OCI-LY7 (cell line): ENCODE measurements at regions not wholly inside any gene's neighbourhood (a gene's known extent, or its start where the extent isn't known, plus 50 kb on each side); places are given as distances from the start of the nearest gene placed in this dataset.

Experiments
- BruUV-seq: library from RNA; stranded (reverse); fragments of 400-500 nt; replicated peaks from 2 replicates; lab custom pipeline; 2021; lab: Mats Ljungman, UMichigan
- CTCF ChIA-PET: fragments of 300-600 bp; sonication (Branson Sonifier 250); formaldehyde crosslinking; loops from one replicate; lab custom pipeline; 2022; ENCODE audit warnings: antibody characterized with exemption; ENCODE audit not compliant: unreplicated experiment; lab: Charles Lee
- POLR2A ChIA-PET: fragments of 300-600 bp; sonication (Branson Sonifier 250); formaldehyde crosslinking; loops from one replicate; lab custom pipeline; 2022; ENCODE audit warnings: antibody characterized with exemption; lab: Charles Lee
- DNase-seq: peaks from one replicate; pipeline ENCODE4 v3.0.0-alpha.2; 2015; ENCODE audit warnings: low spot score
- H2AFZ ChIP-seq: fragments of 200-600 bp; sonication (generic), shearing (Covaris generic); 2 replicates; pipeline ENCODE4 v1.6.1; 2014; ENCODE audit warnings: mild to moderate bottlenecking, antibody characterized with exemption, low read length, moderate library complexity
- H3K27ac ChIP-seq: fragments of 200-600 bp; sonication (generic); 2 replicates; pipeline ENCODE4 v1.5.1; 2014; ENCODE audit warnings: mixed run types, low read depth, mild to moderate bottlenecking, moderate library complexity, low read length, inconsistent platforms; ENCODE audit not compliant: poor library complexity, severe bottlenecking
- H3K36me3 ChIP-seq: fragments of 200-600 bp; sonication (generic); 2 replicates; pipeline ENCODE4 v1.6.1; 2014; ENCODE audit warnings: mild to moderate bottlenecking, antibody characterized with exemption, low read length, moderate library complexity, mixed read lengths; ENCODE audit not compliant: insufficient read depth
- H3K4me1 ChIP-seq: fragments of 200-600 bp; sonication (generic); 2 replicates; pipeline ENCODE4 v1.5.1; 2014; ENCODE audit warnings: mild to moderate bottlenecking, low read length; ENCODE audit not compliant: insufficient read depth, poor library complexity, severe bottlenecking
- H3K4me2 ChIP-seq: fragments of 200-600 bp; sonication (generic); 2 replicates; pipeline ENCODE4 v1.6.1; 2014; ENCODE audit warnings: mild to moderate bottlenecking, low read length
- H3K4me3 ChIP-seq: fragments of 200-600 bp; sonication (generic); 2 replicates; pipeline ENCODE4 v1.5.1; 2014; ENCODE audit warnings: mild to moderate bottlenecking, low read depth, low read length; ENCODE audit not compliant: poor library complexity, severe bottlenecking
- H3K79me2 ChIP-seq: fragments of 200-600 bp; sonication (generic); 2 replicates; pipeline ENCODE4 v1.6.1; 2016; ENCODE audit warnings: low read depth, mild to moderate bottlenecking, low read length, moderate library complexity, mixed read lengths; ENCODE audit not compliant: insufficient read depth
- H3K9me2 ChIP-seq: fragments of 200-600 bp; sonication (generic); 2 replicates; pipeline ENCODE4 v1.6.1; 2016; ENCODE audit warnings: mild to moderate bottlenecking, low read length, mixed read lengths; ENCODE audit not compliant: insufficient read depth
- H3K9me3 ChIP-seq: fragments of 200-600 bp; sonication (generic); 2 replicates; pipeline ENCODE4 v1.6.1; 2014; ENCODE audit warnings: mild to moderate bottlenecking, mixed run types, low read length, mixed read lengths
- H4K20me1 ChIP-seq: fragments of 200-600 bp; sonication (generic); 2 replicates; pipeline ENCODE4 v1.6.1; 2014; ENCODE audit warnings: mild to moderate bottlenecking, antibody characterized with exemption, low read length, moderate library complexity, mixed read lengths; ENCODE audit not compliant: insufficient read depth
- EZH2phosphoT487 ChIP-seq: fragments of 200-600 bp; sonication (generic); IDR thresholded peaks from 2 replicates; pipeline ENCODE4 v1.6.1; 2018; ENCODE audit warnings: low read depth, borderline replicate concordance, mild to moderate bottlenecking, mixed run types, antibody characterized with exemption, low read length, moderate library complexity, mixed read lengths
- intact Hi-C: fragments of 100-400 bp; cut with micrococcal nuclease; formaldehyde crosslinking; loops from one replicate; pipeline ENCODE4 v1.10.0; 2022; ENCODE audit not compliant: unreplicated experiment
- TF ChIP-seq, protein P1 (sequence below): fragments of 200-600 bp; sonication (generic); conservative IDR thresholded peaks from 2 replicates; pipeline ENCODE4 v1.5.1; 2014; ENCODE audit warnings: mild to moderate bottlenecking, antibody characterized with exemption, low read length, moderate library complexity, mixed read lengths

DNA sequence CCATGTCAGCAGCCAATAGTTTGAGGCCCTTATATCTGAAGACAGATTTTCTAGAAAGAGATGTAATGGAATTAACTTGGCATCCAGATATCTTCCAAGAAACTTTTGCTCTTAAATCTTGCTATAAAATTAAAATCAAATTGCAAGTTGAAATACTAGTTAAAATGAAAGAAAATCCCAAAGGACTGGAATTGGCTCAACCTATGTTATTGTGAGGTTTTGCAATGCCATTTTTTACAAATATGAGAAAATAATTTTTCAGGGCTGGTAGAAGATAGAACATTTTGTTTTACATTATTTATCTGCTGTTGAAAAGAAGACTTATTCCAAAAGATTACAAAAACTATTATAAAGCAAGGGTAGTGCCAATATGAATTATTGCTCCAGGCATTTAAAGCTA is 92.2 kb upstream of the AGTR1 start:
- Histone ChIP-seq H3K9me2 (no peaks in the 10 kb centered on the region), H2AFZ (no peak overlapping the region), H3K4me3 (no peak overlapping the region), H3K4me1 (no peaks in the 10 kb centered on the region), H4K20me1 (no peaks in the 10 kb centered on the region), H3K27ac (no peak overlapping the region), H3K36me3 (no peaks in the 10 kb centered on the region), H3K4me2 (no peak overlapping the region), H3K79me2 (no peaks in the 10 kb centered on the region), H3K9me3 (no peaks in the 10 kb centered on the region)
- no peak for TF ChIP-seq EZH2phosphoT487
- TF ChIP-seq, protein P1, sequence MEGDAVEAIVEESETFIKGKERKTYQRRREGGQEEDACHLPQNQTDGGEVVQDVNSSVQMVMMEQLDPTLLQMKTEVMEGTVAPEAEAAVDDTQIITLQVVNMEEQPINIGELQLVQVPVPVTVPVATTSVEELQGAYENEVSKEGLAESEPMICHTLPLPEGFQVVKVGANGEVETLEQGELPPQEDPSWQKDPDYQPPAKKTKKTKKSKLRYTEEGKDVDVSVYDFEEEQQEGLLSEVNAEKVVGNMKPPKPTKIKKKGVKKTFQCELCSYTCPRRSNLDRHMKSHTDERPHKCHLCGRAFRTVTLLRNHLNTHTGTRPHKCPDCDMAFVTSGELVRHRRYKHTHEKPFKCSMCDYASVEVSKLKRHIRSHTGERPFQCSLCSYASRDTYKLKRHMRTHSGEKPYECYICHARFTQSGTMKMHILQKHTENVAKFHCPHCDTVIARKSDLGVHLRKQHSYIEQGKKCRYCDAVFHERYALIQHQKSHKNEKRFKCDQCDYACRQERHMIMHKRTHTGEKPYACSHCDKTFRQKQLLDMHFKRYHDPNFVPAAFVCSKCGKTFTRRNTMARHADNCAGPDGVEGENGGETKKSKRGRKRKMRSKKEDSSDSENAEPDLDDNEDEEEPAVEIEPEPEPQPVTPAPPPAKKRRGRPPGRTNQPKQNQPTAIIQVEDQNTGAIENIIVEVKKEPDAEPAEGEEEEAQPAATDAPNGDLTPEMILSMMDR, result no peak
- BruUV-seq, result no TSS peak
- ChIA-PET POLR2A (interaction anchor here (0.7 kb wide), 1 partner anchor 67 kb away, joined by 3 read pairs; no protein-coding TSS in a partner anchor), CTCF (no interaction called here)
- intact Hi-C loops, result no loop called here
- no peak for DNase-seq

GRCh38 chr3:148606979-148607378 is 90.7 kb upstream of the AGTR1 start:
- POLR2A ChIA-PET, result no interaction called here
- no peak overlapping the region for H3K27ac ChIP-seq
- no peaks in the 10 kb centered on the region for H3K4me1 ChIP-seq
- H3K36me3 ChIP-seq, result no peaks in the 10 kb centered on the region
- TF ChIP-seq EZH2phosphoT487, result no peak
- TF ChIP-seq, protein P1, result no peak
- no peaks in the 10 kb centered on the region for H3K79me2 ChIP-seq
- H3K9me3 ChIP-seq, result no peaks in the 10 kb centered on the region
- no peaks in the 10 kb centered on the region for H4K20me1 ChIP-seq
- DNase-seq, result no peak
- no peak overlapping the region for H3K4me2 ChIP-seq
- CTCF ChIA-PET, result no interaction called here
- no peak overlapping the region for H2AFZ ChIP-seq
- intact Hi-C loops, result no loop called here
- H3K4me3 ChIP-seq, result no peak overlapping the region
- H3K9me2 ChIP-seq, result no peaks in the 10 kb centered on the region
- BruUV-seq, result no TSS peak

DNA sequence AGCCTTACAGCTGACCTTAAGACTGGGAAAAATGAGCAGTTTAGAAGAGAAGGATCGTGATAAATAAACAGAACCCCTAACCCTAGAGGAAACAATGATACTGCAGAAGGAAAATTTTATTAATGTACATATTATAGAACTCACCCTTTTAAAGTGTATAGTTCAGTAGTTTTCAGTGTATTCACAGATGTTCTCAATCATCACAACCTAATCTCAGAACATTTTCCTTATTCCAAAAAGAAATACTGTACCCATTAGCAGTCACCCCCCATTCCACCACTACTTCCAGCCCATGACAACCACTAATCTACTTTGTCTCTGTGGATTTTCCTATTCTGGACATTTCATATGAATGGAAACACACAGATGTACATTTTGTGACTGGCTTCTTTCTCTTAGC is 90.2 kb upstream of the AGTR1 start:
- DNase-seq, result no peak
- Histone ChIP-seq H3K4me3 (no peak overlapping the region), H2AFZ (no peak overlapping the region), H3K27ac (no peak overlapping the region), H3K4me1 (no peaks in the 10 kb centered on the region), H3K9me2 (no peaks in the 10 kb centered on the region), H3K79me2 (no peaks in the 10 kb centered on the region), H3K9me3 (no peaks in the 10 kb centered on the region), H3K36me3 (no peaks in the 10 kb centered on the region), H3K4me2 (no peak overlapping the region), H4K20me1 (no peaks in the 10 kb centered on the region)
- POLR2A ChIA-PET, result no interaction called here
- BruUV-seq, result no TSS peak
- CTCF ChIA-PET, result no interaction called here
- TF ChIP-seq EZH2phosphoT487, result no peak
- TF ChIP-seq, protein P1, result no peak
- intact Hi-C loops, result no loop called here
